Coronary artery (tissue), 2 donors: ENCODE measurements at regions not wholly inside any gene's neighbourhood (a gene's known extent, or its start where the extent isn't known, plus 50 kb on each side); places are given as distances from the start of the nearest gene placed in this dataset.

Experiments used
- DNase-seq: peaks from one replicate; pipeline ENCODE4 v3.0.0-alpha.2; 2017; ENCODE audit warnings: low spot score
- H3K27ac ChIP-seq, 2 donors: fragments of 200-600 bp; sonication (generic); one replicate each; pipeline ENCODE4 v1.5.1; 2016 to 2019
- H3K4me3 ChIP-seq: fragments of 200-600 bp; sonication (generic); 2 replicates; pipeline ENCODE4 v1.5.1; 2016; ENCODE audit warnings: mild to moderate bottlenecking, moderate library complexity
- TF ChIP-seq, protein P1 (sequence below): fragments of 200-600 bp; sonication (generic); IDR thresholded peaks from one replicate; pipeline ENCODE4 v1.5.1; 2019; ENCODE audit warnings: antibody characterized with exemption

GRCh38 chr11:109349276-109350080, 72.5 kb upstream of the C11orf87 start:
- TF ChIP-seq, protein P1, sequence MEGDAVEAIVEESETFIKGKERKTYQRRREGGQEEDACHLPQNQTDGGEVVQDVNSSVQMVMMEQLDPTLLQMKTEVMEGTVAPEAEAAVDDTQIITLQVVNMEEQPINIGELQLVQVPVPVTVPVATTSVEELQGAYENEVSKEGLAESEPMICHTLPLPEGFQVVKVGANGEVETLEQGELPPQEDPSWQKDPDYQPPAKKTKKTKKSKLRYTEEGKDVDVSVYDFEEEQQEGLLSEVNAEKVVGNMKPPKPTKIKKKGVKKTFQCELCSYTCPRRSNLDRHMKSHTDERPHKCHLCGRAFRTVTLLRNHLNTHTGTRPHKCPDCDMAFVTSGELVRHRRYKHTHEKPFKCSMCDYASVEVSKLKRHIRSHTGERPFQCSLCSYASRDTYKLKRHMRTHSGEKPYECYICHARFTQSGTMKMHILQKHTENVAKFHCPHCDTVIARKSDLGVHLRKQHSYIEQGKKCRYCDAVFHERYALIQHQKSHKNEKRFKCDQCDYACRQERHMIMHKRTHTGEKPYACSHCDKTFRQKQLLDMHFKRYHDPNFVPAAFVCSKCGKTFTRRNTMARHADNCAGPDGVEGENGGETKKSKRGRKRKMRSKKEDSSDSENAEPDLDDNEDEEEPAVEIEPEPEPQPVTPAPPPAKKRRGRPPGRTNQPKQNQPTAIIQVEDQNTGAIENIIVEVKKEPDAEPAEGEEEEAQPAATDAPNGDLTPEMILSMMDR = no peak
- no peak overlapping the region for H3K4me3 ChIP-seq
- H3K27ac ChIP-seq = no peak overlapping the region
- no peak for DNase-seq

DNA sequence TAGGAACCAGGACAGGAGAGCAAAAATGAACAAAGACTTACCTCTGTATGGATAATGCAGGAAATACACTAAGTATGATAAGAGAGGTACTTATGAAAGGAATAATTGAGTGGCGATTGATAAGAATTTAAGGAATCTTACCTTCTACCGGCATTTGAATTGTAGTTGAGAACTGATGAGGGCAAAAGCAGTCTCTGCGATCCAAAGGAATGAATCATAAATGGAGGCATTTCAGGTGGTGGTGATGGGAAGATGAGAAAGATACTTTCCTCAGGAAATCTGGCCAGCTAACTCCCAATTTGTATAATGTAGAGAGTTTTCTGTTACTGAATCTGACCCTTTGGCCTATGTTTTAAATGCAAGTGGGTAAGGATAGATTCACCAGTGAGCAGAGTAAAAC, 71.9 kb upstream of the C11orf87 start:
- Histone ChIP-seq H3K27ac (no peak overlapping the region), H3K4me3 (no peak overlapping the region)
- TF ChIP-seq, protein P1 = no peak
- no peak for DNase-seq

- TF ChIP-seq, protein P1 = no peak
- DNase-seq = no peak
- Histone ChIP-seq H3K27ac (no peak overlapping the region), H3K4me3 (no peak overlapping the region)
Measured at GRCh38 chr11:109362059-109362458, 59.9 kb upstream of the C11orf87 start.

DNA sequence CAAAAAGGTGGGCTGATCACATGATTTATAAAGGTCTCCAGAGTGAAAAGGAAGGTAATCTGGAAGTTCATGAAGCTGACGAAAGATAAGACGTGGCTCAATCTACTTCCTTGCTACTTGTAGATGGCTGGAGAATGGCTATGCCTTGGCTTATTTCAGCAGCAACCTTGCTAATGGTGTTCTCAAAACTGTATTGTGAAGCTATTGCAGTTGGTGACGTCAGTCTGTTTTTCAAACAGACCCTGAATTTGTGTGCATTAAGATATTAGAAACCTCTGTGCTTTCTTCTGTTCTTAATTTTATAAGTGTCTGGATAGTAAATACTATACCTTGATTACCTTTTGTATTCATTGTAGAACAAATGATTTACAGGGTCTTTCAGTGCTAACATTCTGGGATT, 58.3 kb upstream of the C11orf87 start:
- TF ChIP-seq, protein P1 = no peak
- no peak for DNase-seq
- no peak overlapping the region for H3K27ac ChIP-seq
- no peak overlapping the region for H3K4me3 ChIP-seq

- no peak overlapping the region for H3K27ac ChIP-seq
- no peak for DNase-seq
- TF ChIP-seq, protein P1 = no peak
Measured at GRCh38 chr11:109364851-109365250, 57.1 kb upstream of the C11orf87 start.

GRCh38 chr11:109371444-109372176, 50.4 kb upstream of the C11orf87 start:
- TF ChIP-seq, protein P1 = no peak
- Histone ChIP-seq H3K27ac (no peak overlapping the region), H3K4me3 (no peak overlapping the region)
- DNase-seq = no peak

More at GRCh38 chr11:109364851-109365250, 57.1 kb upstream of the C11orf87 start:
- no peak overlapping the region for H3K4me3 ChIP-seq
